ENCODE measurements at regions not wholly inside any gene's neighbourhood (a gene's known extent, or its start where the extent isn't known, plus 50 kb on each side); places are given as distances from the start of the nearest gene placed in this dataset.

DNA sequence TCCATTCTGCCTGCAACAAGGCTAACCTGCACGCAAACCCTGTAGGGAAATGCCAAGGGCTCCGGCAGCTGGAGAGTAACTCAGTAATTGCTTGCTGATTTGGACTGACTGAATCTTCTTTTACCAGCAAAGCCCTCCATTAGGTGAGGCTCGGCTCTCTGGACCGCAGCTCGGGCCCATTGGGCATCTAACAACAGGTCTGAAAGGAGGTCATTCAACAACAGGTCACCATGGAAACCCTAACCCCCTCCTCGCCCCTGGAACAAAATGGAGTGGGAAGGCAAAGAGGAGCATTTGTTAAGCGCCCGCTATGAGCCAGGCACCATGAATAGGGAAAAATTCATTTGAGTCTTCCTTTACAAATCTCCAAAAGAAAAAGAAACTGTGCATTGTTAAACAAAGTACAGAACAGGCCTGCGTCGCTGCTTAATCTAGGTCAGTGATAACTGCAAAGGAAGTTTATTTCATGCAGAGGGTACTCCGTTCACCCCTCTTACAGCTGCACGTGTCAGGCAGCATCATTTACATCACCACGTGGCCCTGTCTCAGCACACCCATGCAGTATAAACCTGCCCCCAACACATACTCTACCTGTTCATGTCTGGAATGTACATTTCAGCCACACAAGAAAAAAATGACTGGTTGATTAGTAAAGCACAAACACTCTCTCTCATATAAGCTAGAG is 248.8 kb upstream of the NEBL start:
- H3K36me3 ChIP-seq (ENCODE audit: control insufficient read depth, insufficient read depth, low read length): no peaks in the 10 kb centered on the region
- WGBS (ENCODE audit: insufficient coverage, low lambda C conversion rate): 88% methylated on average over 2 of the region's 13 CpGs
- H3K4me1 ChIP-seq (ENCODE audit: control insufficient read depth, insufficient read depth, low read length): no peaks in the 10 kb centered on the region
- H3K4me3 ChIP-seq (ENCODE audit: low read length): no peak overlapping the region
- DNase-seq: no peak
- no peaks in the 10 kb centered on the region for H3K9me3 ChIP-seq (ENCODE audit: control insufficient read depth, low read depth, low read length)
- H3K27me3 ChIP-seq (ENCODE audit: control insufficient read depth, insufficient read depth, low read length): no peaks in the 10 kb centered on the region
- no peak overlapping the region for H3K27ac ChIP-seq (ENCODE audit: low read length)

DNA sequence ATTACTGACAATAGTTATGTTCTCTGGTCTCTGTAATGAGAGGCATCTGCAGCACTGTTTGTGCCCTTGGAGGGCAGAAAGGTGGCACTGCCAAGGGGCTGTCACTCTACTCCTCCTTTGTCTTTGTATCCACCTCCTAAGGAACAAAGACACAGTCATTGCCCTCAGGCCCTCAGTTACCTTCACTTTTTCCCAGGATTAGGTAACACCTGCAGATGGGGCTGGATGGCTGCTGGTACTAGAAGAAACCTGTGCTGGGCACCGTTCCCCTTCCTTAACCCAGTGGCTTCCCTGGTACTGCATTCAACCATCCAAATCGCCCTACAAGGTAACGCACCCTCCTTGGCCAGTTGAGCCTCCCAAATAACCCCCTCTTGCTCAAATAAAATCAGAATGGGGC is 246.9 kb upstream of the NEBL start:
- Histone ChIP-seq H3K4me1 (ENCODE audit: control insufficient read depth, insufficient read depth, low read length) (no peaks in the 10 kb centered on the region), H3K27ac (ENCODE audit: low read length) (no peak overlapping the region), H3K27me3 (ENCODE audit: control insufficient read depth, insufficient read depth, low read length) (no peaks in the 10 kb centered on the region), H3K9me3 (ENCODE audit: control insufficient read depth, low read depth, low read length) (no peaks in the 10 kb centered on the region), H3K4me3 (ENCODE audit: low read length) (no peak overlapping the region), H3K36me3 (ENCODE audit: control insufficient read depth, insufficient read depth, low read length) (no peaks in the 10 kb centered on the region)
- DNase-seq: no peak
- WGBS (ENCODE audit: insufficient coverage, low lambda C conversion rate): no CpG with 5 or more reads among the region's 3 CpGs

- no peak overlapping the region for H3K4me3 ChIP-seq (ENCODE audit: low read length)
- no peaks in the 10 kb centered on the region for H3K4me1 ChIP-seq (ENCODE audit: control insufficient read depth, insufficient read depth, low read length)
- no peaks in the 10 kb centered on the region for H3K27me3 ChIP-seq (ENCODE audit: control insufficient read depth, insufficient read depth, low read length)
- no peak overlapping the region for H3K27ac ChIP-seq (ENCODE audit: low read length)
- no peak for DNase-seq
- no peaks in the 10 kb centered on the region for H3K36me3 ChIP-seq (ENCODE audit: control insufficient read depth, insufficient read depth, low read length)
- no CpG with 5 or more reads among the region's 2 CpGs for WGBS (ENCODE audit: insufficient coverage, low lambda C conversion rate)
- H3K9me3 ChIP-seq (ENCODE audit: control insufficient read depth, low read depth, low read length): no peaks in the 10 kb centered on the region
Observed at GRCh38 chr10:21141946-21142492, 244.9 kb upstream of the NEBL start.

DNA sequence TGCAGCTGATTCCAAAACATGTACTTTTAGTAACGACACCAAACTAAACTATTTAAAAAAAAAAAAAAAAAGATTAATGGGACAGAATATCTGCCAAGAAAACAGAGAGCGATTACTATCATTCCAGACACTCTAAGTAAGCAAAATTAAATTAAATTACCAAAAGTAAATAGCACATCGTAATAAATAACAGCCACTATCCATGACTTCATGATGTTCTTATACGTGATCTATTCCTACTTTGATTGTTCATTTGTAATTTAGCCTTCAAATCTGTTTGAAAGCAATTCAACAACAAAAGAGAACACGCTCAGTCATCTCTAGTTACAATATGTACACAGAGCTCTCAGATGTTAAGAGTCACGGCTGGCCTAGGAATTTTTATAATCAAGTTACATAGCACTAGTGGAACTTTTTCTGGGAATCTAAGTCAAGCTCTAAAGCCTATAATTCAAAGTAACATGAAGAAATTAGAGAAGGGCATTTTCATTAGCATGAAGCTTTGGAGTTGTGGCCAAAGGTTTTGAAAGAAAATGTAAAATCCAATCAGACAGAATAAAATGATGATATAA is 241.7 kb upstream of the NEBL start:
- Histone ChIP-seq H3K4me1 (ENCODE audit: control insufficient read depth, insufficient read depth, low read length) (no peaks in the 10 kb centered on the region), H3K4me3 (ENCODE audit: low read length) (no peak overlapping the region), H3K9me3 (ENCODE audit: control insufficient read depth, low read depth, low read length) (no peaks in the 10 kb centered on the region), H3K27ac (ENCODE audit: low read length) (no peak overlapping the region), H3K36me3 (ENCODE audit: control insufficient read depth, insufficient read depth, low read length) (no peaks in the 10 kb centered on the region), H3K27me3 (ENCODE audit: control insufficient read depth, insufficient read depth, low read length) (no peaks in the 10 kb centered on the region)
- peak in 1 of 2 donors; percentile 3 for DNase-seq
- WGBS (ENCODE audit: insufficient coverage, low lambda C conversion rate): 48% methylated on average over 3 of the region's 6 CpGs

- Histone ChIP-seq H3K27ac (ENCODE audit: low read length) (no peak overlapping the region), H3K27me3 (ENCODE audit: control insufficient read depth, insufficient read depth, low read length) (no peaks in the 10 kb centered on the region), H3K4me3 (ENCODE audit: low read length) (no peak overlapping the region), H3K9me3 (ENCODE audit: control insufficient read depth, low read depth, low read length) (no peaks in the 10 kb centered on the region), H3K36me3 (ENCODE audit: control insufficient read depth, insufficient read depth, low read length) (no peaks in the 10 kb centered on the region), H3K4me1 (ENCODE audit: control insufficient read depth, insufficient read depth, low read length) (no peaks in the 10 kb centered on the region)
- WGBS (ENCODE audit: insufficient coverage, low lambda C conversion rate): no CpG with 5 or more reads among the region's 10 CpGs
- DNase-seq: no peak
Observed at GRCh38 chr10:21135023-21135931, 238.2 kb upstream of the NEBL start.

- Histone ChIP-seq H3K4me1 (ENCODE audit: control insufficient read depth, insufficient read depth, low read length) (no peaks in the 10 kb centered on the region), H3K4me3 (ENCODE audit: low read length) (no peak overlapping the region), H3K27ac (ENCODE audit: low read length) (no peak overlapping the region), H3K27me3 (ENCODE audit: control insufficient read depth, insufficient read depth, low read length) (no peaks in the 10 kb centered on the region), H3K9me3 (ENCODE audit: control insufficient read depth, low read depth, low read length) (no peaks in the 10 kb centered on the region), H3K36me3 (ENCODE audit: control insufficient read depth, insufficient read depth, low read length) (no peaks in the 10 kb centered on the region)
- 97% methylated on average over 5 of the region's 7 CpGs for WGBS (ENCODE audit: insufficient coverage, low lambda C conversion rate)
- no peak for DNase-seq
Observed at GRCh38 chr10:21134645-21135022, 237.5 kb upstream of the NEBL start.

GRCh38 chr10:21130683-21131442 is 233.8 kb upstream of the NEBL start:
- WGBS (ENCODE audit: insufficient coverage, low lambda C conversion rate): 87% methylated on average over 2 of the region's 3 CpGs
- H3K9me3 ChIP-seq (ENCODE audit: control insufficient read depth, low read depth, low read length): no peaks in the 10 kb centered on the region
- H3K36me3 ChIP-seq (ENCODE audit: control insufficient read depth, insufficient read depth, low read length): no peaks in the 10 kb centered on the region
- no peak overlapping the region for H3K4me3 ChIP-seq (ENCODE audit: low read length)
- no peak overlapping the region for H3K27ac ChIP-seq (ENCODE audit: low read length)
- no peaks in the 10 kb centered on the region for H3K4me1 ChIP-seq (ENCODE audit: control insufficient read depth, insufficient read depth, low read length)
- peak in 1 of 2 donors; percentile 6 for DNase-seq
- H3K27me3 ChIP-seq (ENCODE audit: control insufficient read depth, insufficient read depth, low read length): no peaks in the 10 kb centered on the region

- Histone ChIP-seq H3K9me3 (ENCODE audit: control insufficient read depth, low read depth, low read length) (no peaks in the 10 kb centered on the region), H3K4me1 (ENCODE audit: control insufficient read depth, insufficient read depth, low read length) (no peaks in the 10 kb centered on the region), H3K27me3 (ENCODE audit: control insufficient read depth, insufficient read depth, low read length) (no peaks in the 10 kb centered on the region), H3K4me3 (ENCODE audit: low read length) (no peak overlapping the region), H3K27ac (ENCODE audit: low read length) (no peak overlapping the region), H3K36me3 (ENCODE audit: control insufficient read depth, insufficient read depth, low read length) (no peaks in the 10 kb centered on the region)
- DNase-seq: no peak
Observed at GRCh38 chr10:21130108-21130507, 233.0 kb upstream of the NEBL start.

DNA sequence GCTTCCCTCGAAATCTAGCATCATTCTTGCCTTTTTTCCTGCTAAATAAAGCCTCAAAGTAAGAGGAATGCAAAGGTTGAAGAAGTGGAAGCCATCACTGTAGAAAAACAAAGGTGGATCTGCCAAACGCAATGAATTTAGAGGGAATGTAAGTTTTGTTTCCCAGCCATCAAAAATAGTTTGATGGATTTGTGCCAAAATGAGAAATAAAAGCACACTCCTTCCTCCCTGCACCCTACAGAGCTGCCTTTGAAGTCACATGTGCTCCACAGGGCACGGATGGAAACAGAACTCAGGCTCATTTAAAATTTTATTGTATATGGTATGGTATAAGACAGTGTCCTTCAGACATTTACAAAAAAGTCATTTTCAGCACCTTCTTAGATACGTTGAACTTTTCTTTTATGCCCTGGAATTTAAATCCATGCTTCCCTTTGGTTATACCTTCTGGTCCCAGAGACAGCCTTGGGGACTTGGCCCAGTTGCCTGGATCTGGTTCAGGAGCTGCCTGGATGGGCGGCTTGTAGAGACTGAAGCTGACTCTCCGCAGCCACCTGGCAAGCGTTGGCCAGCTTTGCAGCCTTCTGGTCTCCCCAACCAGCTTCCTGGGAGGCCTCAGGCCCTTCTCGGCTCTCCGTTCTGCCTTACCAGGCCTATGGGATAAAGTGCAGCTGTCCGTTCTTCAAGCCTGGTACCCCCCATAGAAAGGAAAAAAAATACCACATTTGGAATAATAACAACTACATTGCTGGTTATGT is 228.5 kb upstream of the NEBL start:
- H3K9me3 ChIP-seq (ENCODE audit: control insufficient read depth, low read depth, low read length): no peaks in the 10 kb centered on the region
- no peaks in the 10 kb centered on the region for H3K36me3 ChIP-seq (ENCODE audit: control insufficient read depth, insufficient read depth, low read length)
- no peak overlapping the region for H3K4me3 ChIP-seq (ENCODE audit: low read length)
- H3K27ac ChIP-seq (ENCODE audit: low read length): no peak overlapping the region
- H3K27me3 ChIP-seq (ENCODE audit: control insufficient read depth, insufficient read depth, low read length): no peaks in the 10 kb centered on the region
- 75% methylated on average over 1 of the region's 10 CpGs for WGBS (ENCODE audit: insufficient coverage, low lambda C conversion rate)
- no peaks in the 10 kb centered on the region for H3K4me1 ChIP-seq (ENCODE audit: control insufficient read depth, insufficient read depth, low read length)
- no peak for DNase-seq

Data from large intestine (tissue), 3 donors.